ENCODE measurements at regions not wholly inside any gene's neighbourhood (a gene's known extent, or its start where the extent isn't known, plus 50 kb on each side); places are given as distances from the start of the nearest gene placed in this dataset.

DNA sequence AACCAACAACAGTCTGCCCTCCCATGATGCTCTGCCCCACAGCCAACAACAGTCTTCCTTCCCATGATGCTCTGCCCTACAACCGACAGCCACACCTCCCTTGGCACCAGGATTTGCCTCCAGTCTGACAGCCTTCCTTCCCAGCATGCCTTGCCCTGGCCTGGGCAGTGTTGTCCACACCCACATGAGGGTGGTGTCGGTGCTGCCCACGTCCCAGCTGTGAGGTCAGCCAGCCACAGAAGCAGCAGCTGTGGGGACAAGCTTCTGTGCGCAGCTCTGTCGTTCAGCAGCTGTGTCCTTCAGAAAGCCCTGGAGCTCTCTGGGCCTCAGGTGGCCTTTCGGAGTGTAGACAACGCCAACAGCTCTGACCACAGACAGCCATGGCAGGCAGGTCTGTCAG is 1378.9 kb downstream of the BRD1 start:
- no peak for DNase-seq (ENCODE audit: low read depth in 2 of 2)

DNA sequence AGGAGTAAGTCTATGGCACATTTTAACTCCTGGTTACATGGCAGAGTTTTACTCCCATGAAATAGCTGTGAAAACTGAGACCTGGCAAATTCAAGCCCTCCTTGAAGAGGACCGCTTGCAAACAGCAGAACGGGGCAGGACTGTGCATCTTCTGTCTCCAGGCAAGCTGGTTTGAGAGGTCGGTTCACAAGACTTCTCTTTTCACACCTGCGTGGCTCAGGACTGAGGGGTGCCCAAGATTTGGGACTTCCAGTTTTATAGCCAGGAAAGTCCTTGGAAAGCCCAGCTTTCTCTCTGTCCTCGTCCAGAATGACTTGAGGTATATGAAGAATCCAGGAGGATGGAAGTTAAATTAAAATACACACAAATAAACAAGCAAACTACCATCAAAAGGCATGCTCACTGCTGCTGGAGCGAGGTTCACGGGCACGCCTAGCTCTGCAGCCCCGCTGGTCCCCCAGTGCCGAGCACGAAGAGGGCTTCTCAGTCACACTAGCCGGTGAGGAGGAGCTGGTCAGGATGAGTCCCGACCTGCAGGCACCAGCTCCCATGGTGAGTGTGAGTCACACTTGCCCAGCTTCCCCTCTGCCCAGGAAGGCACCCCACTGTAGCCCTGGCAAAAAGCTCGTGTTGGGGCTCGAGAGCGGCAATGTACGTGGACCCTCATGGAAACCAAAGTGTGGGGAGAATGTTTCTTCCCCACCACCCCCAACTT is 1382.4 kb downstream of the BRD1 start:
- DNase-seq (ENCODE audit: low read depth in 2 of 2) = no peak

DNA sequence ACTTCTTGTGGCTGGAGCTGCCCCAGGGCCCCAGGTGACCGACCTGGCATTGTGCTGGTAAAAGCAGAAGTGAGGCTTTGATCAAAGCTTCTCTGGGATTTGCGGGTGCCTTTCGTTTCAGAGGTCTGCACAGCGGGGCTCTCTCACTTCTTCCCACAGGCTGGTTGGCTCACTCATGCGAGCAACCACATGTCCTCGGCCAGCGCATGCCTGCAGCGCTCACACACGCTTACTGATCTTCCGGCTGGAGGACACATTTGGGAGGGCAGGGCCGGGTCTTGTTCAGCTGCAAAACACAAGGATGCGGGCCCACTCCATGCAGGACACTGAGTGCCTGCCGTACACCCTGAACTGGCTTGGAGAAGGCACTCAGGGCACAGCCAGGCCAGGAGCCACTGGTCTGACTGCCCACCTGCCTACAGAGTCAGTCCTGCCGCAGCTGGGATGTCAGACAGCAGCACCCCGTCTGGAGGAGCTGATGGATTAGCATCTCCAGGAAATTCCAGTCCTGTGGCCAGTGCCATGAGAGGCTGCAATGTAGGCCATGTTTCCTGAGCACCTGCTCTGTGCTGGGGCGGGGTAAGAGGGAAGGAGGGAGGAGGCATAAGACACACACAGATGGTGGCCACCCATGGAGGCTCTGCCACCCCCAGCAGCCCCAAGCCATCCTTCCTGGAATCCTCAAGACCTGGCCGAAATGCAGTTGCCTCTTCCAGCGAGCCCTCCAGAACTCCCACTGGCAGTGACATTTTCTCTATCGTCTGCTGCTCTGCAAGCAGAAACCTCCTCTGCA is 1383.2 kb downstream of the BRD1 start:
- DNase-seq (ENCODE audit: low read depth in 2 of 2) = no peak

DNA sequence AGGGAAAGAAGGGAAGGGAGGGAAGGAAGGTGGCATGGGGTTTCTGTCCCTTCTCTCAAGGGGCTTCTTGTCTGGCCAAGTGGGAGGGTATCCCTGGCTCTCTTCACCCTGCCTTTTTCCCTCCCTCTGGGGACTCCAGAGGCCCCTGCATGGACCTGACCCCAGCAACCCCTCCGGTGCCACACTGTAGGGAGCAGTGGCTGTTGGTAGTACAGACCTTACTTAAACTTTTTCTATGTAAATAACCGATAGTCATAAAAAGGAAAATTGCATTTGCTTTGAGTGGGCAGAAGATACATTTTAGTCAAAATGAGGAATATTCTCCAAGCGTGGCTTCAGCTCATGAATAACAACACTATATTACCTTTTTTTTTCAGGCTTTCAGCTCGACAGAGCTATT is 1384.0 kb downstream of the BRD1 start:
- DNase-seq (ENCODE audit: low read depth in 2 of 2) = no peak

DNA sequence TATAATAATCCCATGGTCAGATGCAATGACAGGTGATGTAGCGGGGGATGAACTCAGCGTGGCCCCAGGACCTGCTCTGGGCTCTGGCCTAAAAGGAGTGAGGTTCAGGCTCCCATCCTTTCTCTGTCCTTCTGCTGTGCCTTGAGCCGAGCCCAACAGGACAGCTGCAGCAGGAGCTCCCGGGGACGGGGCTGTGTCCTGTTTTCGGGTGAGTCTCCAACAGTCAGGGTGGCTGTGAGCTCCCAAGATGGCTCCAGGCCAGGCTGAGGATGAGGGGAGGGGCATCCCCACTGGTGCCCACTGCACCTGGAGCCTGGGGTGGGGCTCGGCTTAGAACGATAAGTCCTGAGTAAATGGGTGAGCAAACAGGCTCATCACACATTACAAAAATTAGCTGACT is 1385.0 kb downstream of the BRD1 start:
- no peak for DNase-seq (ENCODE audit: low read depth in 2 of 2)

DNA sequence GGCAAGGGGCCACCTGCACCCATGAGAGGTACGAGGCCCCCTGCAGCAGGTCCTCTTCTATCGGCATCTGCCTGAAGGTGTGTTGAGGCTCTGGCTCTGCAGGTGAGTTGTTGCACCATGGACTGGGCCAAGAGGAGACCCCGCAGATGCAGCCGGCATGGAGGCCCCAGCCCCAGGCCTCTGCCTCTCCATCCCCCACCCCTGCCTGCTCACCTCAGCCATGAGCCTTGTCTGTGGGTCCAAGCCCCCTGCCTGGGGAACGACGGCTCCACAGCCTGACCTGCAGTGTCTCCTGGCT is 1386.2 kb downstream of the BRD1 start:
- no peak for DNase-seq (ENCODE audit: low read depth in 2 of 2)

DNA sequence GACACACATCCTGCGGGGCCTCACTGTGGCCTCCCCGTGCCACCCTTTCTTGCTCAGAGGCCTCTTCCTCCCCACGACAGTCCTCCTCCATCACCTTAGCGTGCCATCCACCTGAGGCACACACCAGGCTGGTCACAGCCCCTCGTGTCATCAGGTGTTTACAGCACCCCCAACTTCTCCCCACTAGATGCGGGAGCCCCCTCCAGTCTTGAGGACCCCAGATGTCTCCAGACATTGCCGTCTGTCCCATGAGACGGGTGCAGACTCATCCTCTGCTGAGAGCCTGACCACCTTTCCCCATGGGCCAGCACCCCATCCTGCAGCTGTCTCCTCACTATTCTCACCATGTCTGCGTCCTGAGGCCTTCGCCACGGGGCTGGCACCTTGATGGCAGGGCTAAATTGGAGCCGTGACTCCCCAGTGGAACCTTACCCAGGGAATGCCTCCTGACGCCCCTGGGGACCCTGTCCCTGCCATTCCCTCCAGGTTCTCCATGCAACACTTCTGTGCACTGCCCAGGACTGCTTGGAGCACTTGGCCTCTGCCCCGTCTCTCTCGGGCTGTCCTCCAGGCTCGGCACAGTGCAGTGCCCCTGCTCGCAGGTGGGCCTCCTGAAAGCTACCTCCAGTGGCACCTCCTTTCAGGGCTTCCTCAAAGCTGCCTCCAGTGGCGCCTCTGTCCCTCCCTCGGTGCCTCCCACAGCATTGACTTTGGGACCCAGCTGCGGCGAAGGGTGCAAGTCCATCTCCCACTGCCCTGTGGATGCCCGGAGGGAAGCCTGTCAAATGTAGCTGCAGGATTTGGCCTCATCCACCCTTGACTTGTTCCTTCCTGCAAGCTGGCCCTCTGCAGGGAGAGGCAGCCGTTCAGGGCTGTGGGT is 1386.8 kb downstream of the BRD1 start:
- no peak for DNase-seq (ENCODE audit: low read depth in 2 of 2)

DNA sequence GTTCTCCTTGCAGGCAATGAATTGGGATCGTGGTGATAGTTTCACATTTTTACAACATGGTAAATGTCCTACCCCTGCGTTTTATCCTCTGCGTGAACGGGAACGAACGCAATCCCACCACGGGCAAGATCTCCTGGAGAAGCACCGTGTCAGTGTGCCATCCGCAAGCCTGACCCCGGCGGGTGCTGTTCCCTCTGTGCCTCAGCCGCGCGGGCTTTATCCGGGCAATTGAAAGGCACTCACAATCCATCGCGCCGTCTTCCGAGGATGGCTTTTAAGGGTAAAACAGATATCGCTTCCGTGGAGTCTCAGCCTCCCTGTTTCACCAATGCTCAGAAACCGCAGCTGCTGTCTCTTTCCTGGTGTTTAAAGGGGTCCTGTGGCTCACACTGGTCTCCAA is 1387.5 kb downstream of the BRD1 start:
- no peak for DNase-seq (ENCODE audit: low read depth in 2 of 2)

DNA sequence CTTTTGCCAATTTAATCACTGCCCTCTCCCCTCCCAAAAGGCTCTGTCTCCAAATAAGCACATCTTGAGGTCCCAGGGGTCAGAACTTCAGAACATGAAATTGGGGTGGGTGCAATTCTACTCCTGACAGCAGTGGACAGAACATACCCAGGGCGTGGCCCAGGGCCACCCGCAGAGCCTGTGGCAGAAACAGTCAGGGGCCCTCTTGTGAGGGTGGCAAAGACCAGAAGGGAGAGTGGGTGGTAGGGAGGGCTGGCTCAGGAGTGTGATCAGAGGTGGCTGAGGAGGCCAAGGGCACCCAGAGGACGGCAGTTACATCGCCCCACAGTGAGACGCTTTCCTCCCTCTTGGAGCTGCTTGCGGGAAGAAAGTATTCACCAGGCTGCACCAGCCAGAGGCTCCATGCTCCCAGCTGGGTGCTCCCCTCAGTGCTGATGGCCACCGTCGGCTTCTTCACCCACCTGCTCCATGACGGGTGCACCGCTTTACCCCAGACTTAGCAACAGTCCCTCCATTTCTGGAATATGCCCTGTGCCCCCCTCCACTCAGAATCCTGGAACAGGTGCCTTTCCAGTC is 1388.0 kb downstream of the BRD1 start:
- DNase-seq (ENCODE audit: low read depth in 2 of 2) = no peak

DNA sequence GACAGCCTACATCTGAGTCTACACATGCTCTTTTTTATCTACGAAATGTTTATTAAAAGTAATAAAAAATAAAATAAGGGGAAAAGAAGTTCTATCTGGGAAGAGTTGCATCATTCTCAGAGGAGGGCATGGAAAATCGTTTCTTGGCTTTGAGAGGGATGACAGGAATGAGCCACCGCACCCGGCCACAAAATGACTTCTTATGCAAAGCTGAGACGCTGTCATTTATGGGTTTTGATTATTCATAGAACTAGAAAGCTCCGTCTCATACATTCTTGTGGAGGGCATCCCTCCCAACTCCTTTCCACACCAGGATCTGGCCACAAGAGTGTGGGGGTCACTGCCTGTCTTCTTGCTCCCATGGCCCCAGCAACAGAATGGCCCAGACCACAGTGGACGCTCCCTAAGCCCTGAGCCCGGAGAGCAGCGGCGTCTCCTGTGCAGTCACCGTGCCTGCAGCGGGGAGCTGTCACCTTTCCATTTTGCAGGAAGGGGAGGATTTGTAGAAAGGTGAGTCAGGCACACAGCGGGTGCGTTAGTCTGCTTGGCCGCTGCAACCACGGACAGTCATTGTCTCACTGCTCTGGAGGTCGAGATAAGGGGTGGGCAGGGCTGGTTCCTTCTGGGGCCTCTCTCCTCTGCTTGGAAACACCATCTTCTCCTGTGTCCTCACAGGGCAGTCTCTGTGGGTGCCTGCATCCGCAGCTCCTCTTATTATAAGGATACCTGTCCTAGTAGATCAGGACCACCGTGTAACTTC is 1388.7 kb downstream of the BRD1 start:
- DNase-seq (ENCODE audit: low read depth in 2 of 2) = no peak

DNA sequence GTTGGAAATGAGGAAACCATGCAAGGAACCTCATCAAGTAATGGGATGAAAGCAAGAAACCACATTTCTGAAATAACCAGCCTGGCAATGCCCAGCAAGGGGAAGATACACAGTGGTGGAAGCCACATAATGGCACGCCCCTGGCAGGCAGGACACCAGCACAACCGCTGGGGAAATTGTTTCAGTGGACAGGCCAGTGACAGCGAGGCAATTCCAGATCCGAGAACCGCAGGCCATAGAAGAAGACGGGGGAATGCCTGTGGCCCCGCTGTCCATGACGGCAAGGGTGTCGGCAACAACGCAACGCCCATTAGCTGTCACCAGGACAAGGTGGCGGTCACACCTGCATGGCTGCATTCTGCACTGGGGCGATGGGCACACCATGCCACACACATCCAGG is 1389.6 kb downstream of the BRD1 start:
- DNase-seq (ENCODE audit: low read depth in 2 of 2) = no peak

DNA sequence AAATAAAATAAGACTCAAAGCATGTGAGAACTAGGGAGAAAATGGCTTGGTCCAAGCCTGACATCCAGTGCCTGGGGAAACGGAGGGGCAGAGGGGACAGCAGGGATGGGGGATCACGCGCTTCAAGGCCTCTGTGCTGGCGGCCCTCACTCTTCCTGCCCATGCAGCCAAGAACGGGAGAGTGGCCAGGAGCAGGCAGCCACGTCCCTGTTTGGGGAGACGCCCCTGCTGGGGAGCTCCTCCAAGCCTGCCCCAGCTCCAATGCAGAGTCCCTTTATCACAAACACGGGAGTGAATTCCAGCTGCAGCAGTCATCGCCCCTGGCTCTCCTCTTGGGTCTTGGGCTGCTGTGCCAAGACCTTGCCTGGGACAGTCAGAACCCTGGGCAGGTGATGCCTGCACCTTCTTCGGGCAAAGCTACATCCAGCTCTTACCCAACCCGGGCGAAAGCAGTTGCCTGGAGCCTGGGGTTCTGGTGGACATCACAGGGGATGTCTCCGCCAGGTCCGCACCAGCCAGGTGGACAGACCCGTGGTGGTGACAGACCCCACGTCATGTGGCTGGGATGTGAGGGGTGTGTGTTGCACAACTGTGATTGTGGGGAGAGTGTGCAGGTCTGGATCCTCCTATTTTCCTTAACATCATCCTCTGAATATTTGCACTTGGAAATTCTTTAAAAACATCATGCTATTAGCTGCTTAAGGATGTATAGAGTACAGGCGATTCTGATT is 1391.3 kb downstream of the BRD1 start:
- no peak for DNase-seq (ENCODE audit: low read depth in 2 of 2)

DNA sequence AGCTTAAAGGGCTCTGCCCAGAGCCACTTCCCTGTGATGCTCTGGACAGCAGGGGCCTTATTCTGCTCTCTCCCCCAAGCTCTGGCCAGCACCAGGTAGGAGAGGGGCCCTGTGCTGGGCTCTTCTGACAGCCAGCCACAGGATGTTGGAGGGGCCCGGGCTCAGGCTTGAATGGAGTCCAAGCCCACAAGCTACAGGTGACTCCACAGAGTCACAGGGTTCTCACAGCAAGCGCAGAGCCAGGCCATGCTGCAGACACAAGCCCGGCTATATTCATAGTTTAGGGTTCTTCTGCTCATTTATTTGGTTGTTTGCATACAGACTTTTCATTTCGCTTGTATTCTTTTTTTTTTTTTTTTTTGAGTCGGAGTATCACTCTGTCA is 1392.8 kb downstream of the BRD1 start:
- DNase-seq (ENCODE audit: low read depth in 2 of 2) = no peak

DNA sequence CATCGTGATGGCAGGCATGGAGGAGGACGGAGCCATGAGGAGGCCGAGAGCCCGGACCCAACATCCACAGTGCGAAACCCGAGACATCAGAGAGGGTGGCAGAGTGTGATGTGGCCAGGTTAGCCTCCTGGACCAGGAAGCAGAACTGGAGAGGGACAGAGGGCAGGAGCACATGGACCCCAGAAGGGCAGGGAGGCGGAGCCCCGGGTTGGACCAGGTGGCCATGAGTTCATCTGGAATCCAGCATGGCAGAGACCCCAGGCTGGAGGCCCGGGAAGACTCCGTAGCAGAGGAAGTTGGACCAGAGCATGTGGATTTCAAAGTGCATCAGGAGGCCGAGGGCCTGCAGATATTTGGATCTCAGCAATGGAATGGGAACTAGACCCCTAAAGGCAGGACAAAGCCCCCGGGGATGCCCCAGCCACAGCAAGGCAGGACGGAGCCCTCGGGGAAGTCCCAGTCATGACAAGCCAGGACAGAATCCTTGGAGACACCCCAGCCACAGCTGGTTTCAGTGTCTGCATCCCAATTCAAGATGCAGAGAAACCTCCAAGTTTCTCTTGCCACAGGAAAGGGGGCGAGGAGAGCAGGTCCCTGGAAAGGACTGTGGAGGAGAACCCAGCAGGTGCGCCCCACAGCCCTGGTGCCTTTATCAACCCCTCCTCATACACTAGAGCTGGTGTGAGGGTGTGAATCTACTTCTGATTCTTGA is 1393.4 kb downstream of the BRD1 start:
- no peak for DNase-seq (ENCODE audit: low read depth in 2 of 2)

DNA sequence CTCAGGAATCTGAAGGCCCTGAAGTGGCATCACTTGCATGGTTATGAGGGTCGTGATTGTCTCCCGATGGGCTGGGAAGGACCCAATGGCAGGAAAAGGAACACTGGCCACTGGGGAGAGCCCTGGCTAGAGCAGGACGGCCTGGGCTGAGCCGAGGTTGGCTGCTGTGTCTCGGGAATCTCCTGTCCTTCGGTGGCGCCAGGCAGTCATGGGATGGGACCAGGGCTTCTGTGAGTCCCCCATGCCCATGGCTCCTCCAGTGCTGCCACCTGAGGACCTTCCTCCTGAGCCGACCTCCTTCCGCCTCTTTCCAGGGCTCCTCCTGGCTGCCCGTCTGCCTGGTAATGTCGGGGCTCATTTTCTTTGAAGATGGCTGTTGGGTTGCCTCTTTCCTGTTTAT is 1394.0 kb downstream of the BRD1 start:
- DNase-seq (ENCODE audit: low read depth in 2 of 2) = no peak

DNA sequence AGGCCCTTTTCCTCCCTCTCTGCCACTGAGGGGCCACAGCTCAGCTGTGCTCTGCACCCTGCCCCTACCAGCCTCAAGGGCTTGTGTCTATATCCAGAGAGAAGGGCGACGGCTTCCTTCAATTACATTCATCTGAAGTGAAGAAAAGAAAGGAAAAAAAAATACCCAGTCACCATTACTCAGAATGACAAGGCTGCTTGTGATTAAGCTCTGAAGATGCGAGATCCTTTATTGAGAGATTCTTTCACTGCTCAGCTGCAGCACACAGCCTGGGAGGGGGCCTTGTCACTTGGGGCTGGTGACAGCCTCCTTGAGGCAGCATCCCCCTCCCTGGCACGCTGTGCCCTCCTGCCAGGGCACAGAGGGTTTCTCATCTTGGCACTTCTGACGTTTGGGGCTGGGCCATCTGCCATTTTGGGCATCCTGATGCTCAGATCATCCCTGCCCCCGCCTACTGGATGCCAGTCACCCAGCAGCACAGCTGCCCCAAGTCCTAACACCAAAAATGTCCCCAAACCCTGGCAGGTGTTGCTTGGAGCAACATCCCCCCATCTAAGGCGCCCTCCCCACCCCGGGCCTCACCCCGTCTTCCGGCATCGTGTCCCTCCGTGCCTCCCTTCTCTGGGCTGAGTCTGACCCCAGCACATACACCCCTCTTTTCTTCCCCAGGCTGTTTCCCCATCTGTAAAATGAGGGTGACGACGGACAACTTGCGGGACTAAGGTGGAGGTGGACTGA is 1394.7 kb downstream of the BRD1 start:
- no peak for DNase-seq (ENCODE audit: low read depth in 2 of 2)

DNA sequence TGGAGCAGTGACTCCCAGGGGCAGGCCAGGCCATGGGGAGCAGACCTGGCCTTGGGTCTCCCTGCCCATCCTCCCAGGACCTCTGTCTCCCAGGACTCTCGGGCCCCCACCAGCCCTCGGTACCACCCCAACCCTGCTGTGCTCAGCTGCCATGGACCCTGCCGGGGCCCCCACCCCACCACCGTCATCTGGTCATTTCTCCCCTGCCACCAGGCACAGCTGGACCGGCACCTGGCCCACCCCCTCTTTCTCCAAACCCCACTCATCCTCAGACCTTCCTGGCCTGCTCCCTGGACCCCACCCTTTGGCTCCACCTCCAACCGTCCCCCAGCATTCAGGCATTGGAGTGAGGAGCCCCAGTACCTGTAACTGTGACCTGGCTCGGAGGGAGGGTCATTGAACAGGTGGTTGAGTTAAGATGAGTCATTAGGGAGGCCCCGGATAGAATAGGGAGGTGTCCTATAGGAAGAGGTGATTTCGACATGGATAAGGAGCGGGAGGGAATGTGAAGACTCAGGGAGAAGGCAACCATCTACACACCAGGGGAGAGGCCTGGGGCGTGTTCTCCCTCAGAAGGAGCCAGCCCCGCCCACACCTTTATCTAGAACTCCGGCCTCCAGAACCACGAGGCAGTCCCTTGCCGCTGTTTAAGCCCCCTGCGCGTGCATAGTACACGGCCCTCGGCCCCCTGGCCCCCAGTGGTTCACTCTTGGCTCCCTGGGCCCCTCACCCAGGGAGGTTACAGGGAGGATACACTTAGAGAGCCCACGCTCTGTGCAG is 1395.9 kb downstream of the BRD1 start:
- no peak for DNase-seq (ENCODE audit: low read depth in 2 of 2)

DNA sequence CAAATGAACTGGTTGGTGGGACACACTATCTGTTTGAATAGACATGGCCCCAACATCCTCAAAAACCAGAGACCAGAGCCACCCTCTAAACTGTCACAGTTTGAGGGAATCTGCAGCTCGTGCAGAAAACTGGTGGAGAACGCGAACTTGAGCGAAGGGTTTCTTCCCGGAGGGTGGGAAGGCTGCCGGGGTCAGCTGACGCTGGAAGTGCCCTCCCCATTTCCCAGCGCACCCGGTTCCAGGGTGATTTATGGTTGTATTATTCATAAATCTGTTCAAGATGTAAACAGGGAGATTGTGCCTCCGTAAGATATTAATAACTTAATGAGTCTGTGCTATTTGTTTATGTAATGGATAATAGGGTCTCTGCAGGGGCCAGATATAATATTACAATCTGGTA is 1396.7 kb downstream of the BRD1 start:
- DNase-seq (ENCODE audit: low read depth in 2 of 2) = no peak
